SU-DHL-6 (cell line): ENCODE measurements at regions not wholly inside any gene's neighbourhood (a gene's known extent, or its start where the extent isn't known, plus 50 kb on each side); places are given as distances from the start of the nearest gene placed in this dataset.

Experiments
- CTCF ChIP-seq: fragments of 200-600 bp; sonication (generic); IDR thresholded peaks from one replicate; pipeline ENCODE4 v1.5.1; 2017; ENCODE audit warnings: antibody characterized with exemption, mild to moderate bottlenecking, low read length, moderate library complexity; ENCODE audit not compliant: insufficient read depth, poor library complexity, severe bottlenecking
- EZH2phosphoT487 ChIP-seq: fragments of 200-600 bp; sonication (generic), shearing (Covaris generic); conservative IDR thresholded peaks from 2 replicates; pipeline ENCODE4 v1.6.1; 2018; ENCODE audit warnings: mild to moderate bottlenecking, antibody characterized with exemption, low read length, moderate library complexity, mixed read lengths

- TF ChIP-seq CTCF (no peak), EZH2phosphoT487 (no peak)
Measured at GRCh38 chr6:81863123-81863522, 110.6 kb upstream of the TENT5A start.
